HFFc6 (cell line): ENCODE measurements at regions not wholly inside any gene's neighbourhood (a gene's known extent, or its start where the extent isn't known, plus 50 kb on each side); places are given as distances from the start of the nearest gene placed in this dataset.

ENCODE experiments used
- DNase-seq: peaks from one replicate; pipeline ENCODE4 v3.0.0-alpha.2; 2018
- H3K27ac Mint-ChIP-seq: 2 replicates; pipeline ENCODE4 v1.8.0; 2020; ENCODE audit warnings: mild to moderate bottlenecking, mixed read lengths
- H3K27me3 Mint-ChIP-seq: 2 replicates; pipeline ENCODE4 v1.8.0; 2021; ENCODE audit warnings: mild to moderate bottlenecking, moderate library complexity, mixed read lengths; ENCODE audit not compliant: insufficient read depth
- H3K36me3 Mint-ChIP-seq: 2 replicates; pipeline ENCODE4 v1.8.0; 2021; ENCODE audit warnings: low read depth, mixed read lengths
- H3K4me1 Mint-ChIP-seq: 2 replicates; pipeline ENCODE4 v1.8.0; 2020; ENCODE audit warnings: low read depth, mixed read lengths
- H3K4me3 Mint-ChIP-seq: 2 replicates; pipeline ENCODE4 v1.8.0; 2020; ENCODE audit warnings: mild to moderate bottlenecking, moderate library complexity, mixed read lengths
- H3K9me3 Mint-ChIP-seq: 2 replicates; pipeline ENCODE4 v1.8.0; 2020; ENCODE audit warnings: mild to moderate bottlenecking, mixed read lengths
- CTCF ChIP-seq: fragments of 200-600 bp; sonication (generic); IDR thresholded peaks from 2 replicates; pipeline ENCODE4 v1.5.0; 2021; ENCODE audit warnings: antibody characterized with exemption, mild to moderate bottlenecking

- Mint-ChIP-seq H3K27ac (no peak overlapping the region), H3K4me1 (no peaks in the 10 kb centered on the region), H3K27me3 (no peaks in the 10 kb centered on the region), H3K4me3 (no peak overlapping the region), H3K36me3 (no peaks in the 10 kb centered on the region), H3K9me3 (peaks cover 35% of the 10 kb centered on the region)
- DNase-seq, result no peak
- TF ChIP-seq CTCF, result no peak
Observed at GRCh38 chr5:164435576-164435975, 930.2 kb downstream of the MAT2B start.

GRCh38 chr5:164439799-164440198 is 934.4 kb downstream of the MAT2B start:
- no peak for TF ChIP-seq CTCF
- no peaks in the 10 kb centered on the region for H3K36me3 Mint-ChIP-seq
- peaks cover 33% of the 10 kb centered on the region for H3K9me3 Mint-ChIP-seq
- no peak overlapping the region for H3K4me3 Mint-ChIP-seq
- no peaks in the 10 kb centered on the region for H3K27me3 Mint-ChIP-seq
- no peaks in the 10 kb centered on the region for H3K4me1 Mint-ChIP-seq
- no peak for DNase-seq
- no peak overlapping the region for H3K27ac Mint-ChIP-seq

GRCh38 chr5:164449460-164449859 is 944.0 kb downstream of the MAT2B start:
- H3K9me3 Mint-ChIP-seq, result peaks cover 11% of the 10 kb centered on the region
- no peak for DNase-seq
- H3K27ac Mint-ChIP-seq, result no peak overlapping the region
- no peak overlapping the region for H3K4me3 Mint-ChIP-seq
- no peaks in the 10 kb centered on the region for H3K36me3 Mint-ChIP-seq
- no peaks in the 10 kb centered on the region for H3K4me1 Mint-ChIP-seq
- H3K27me3 Mint-ChIP-seq, result no peaks in the 10 kb centered on the region; the same call in 1 of the 2 replicates
- TF ChIP-seq CTCF, result no peak

- Mint-ChIP-seq H3K4me1 (no peaks in the 10 kb centered on the region), H3K27me3 (no peaks in the 10 kb centered on the region; the same call in 1 of the 2 replicates), H3K4me3 (no peak overlapping the region), H3K36me3 (no peaks in the 10 kb centered on the region), H3K9me3 (peaks cover 28% of the 10 kb centered on the region), H3K27ac (no peak overlapping the region)
- TF ChIP-seq CTCF, result no peak
- DNase-seq, result no peak
Observed at GRCh38 chr5:164466033-164466432, 960.6 kb downstream of the MAT2B start.

GRCh38 chr5:164470312-164470711 is 964.9 kb downstream of the MAT2B start:
- H3K4me3 Mint-ChIP-seq, result no peak overlapping the region
- H3K27me3 Mint-ChIP-seq, result no peaks in the 10 kb centered on the region; the same call in none of the 2 replicates
- peaks cover 15% of the 10 kb centered on the region for H3K9me3 Mint-ChIP-seq
- no peaks in the 10 kb centered on the region for H3K4me1 Mint-ChIP-seq
- no peaks in the 10 kb centered on the region for H3K36me3 Mint-ChIP-seq
- DNase-seq, result no peak
- no peak overlapping the region for H3K27ac Mint-ChIP-seq
- TF ChIP-seq CTCF, result no peak

- no peak for TF ChIP-seq CTCF
- Mint-ChIP-seq H3K27ac (no peak overlapping the region), H3K9me3 (peaks cover 8% of the 10 kb centered on the region), H3K27me3 (no peaks in the 10 kb centered on the region; the same call in none of the 2 replicates), H3K36me3 (no peaks in the 10 kb centered on the region), H3K4me1 (no peaks in the 10 kb centered on the region), H3K4me3 (no peak overlapping the region)
- DNase-seq, result no peak
Observed at GRCh38 chr5:164472165-164472564, 966.7 kb downstream of the MAT2B start.
